ENCODE measurements at regions not wholly inside any gene's neighbourhood (a gene's known extent, or its start where the extent isn't known, plus 50 kb on each side); places are given as distances from the start of the nearest gene placed in this dataset.
"Not testable (repeated sequence)": the region's sequence is repeated elsewhere in the genome, so short reads cannot be mapped to it uniquely, and the experiment has no call there.

GRCh38 chr14:83905157-83905556 lies 1624.8 kb upstream of the FLRT2 start:
- H3K36me3 ChIP-seq, result no peaks in the 10 kb centered on the region
- H3K4me1 ChIP-seq (ENCODE audit: control insufficient read depth in 1 of 2, insufficient read depth in 1 of 2, low read depth in 1 of 2, low read length in 1 of 2), result no peaks in the 10 kb centered on the region
- H3K27me3 ChIP-seq, result no peaks in the 10 kb centered on the region
- TF ChIP-seq CTCF (IDR thresholded peaks at IDR 0.05), result no peak
- H3K9me3 ChIP-seq, result no peaks in the 10 kb centered on the region
- no peak overlapping the region for H3K4me3 ChIP-seq (ENCODE audit: low read depth in 1 of 2, low read length in 1 of 2)
- no peak overlapping the region for H3K27ac ChIP-seq

GRCh38 chr14:83908419-83908818 lies 1621.5 kb upstream of the FLRT2 start:
- no peaks in the 10 kb centered on the region for H3K4me1 ChIP-seq (ENCODE audit: control insufficient read depth in 1 of 2, insufficient read depth in 1 of 2, low read depth in 1 of 2, low read length in 1 of 2)
- H3K27me3 ChIP-seq, result no peaks in the 10 kb centered on the region
- TF ChIP-seq CTCF (IDR thresholded peaks at IDR 0.05), result no peak
- no peak overlapping the region for H3K4me3 ChIP-seq (ENCODE audit: low read depth in 1 of 2, low read length in 1 of 2)
- H3K27ac ChIP-seq, result no peak overlapping the region
- no peaks in the 10 kb centered on the region for H3K36me3 ChIP-seq
- no peaks in the 10 kb centered on the region for H3K9me3 ChIP-seq

GRCh38 chr14:83909507-83909906 lies 1620.4 kb upstream of the FLRT2 start:
- no peak for TF ChIP-seq CTCF (IDR thresholded peaks at IDR 0.05)
- no peaks in the 10 kb centered on the region for H3K27me3 ChIP-seq
- no peak overlapping the region for H3K27ac ChIP-seq
- no peaks in the 10 kb centered on the region for H3K9me3 ChIP-seq
- no peaks in the 10 kb centered on the region for H3K36me3 ChIP-seq
- H3K4me1 ChIP-seq (ENCODE audit: control insufficient read depth in 1 of 2, insufficient read depth in 1 of 2, low read depth in 1 of 2, low read length in 1 of 2), result no peaks in the 10 kb centered on the region
- H3K4me3 ChIP-seq (ENCODE audit: low read depth in 1 of 2, low read length in 1 of 2), result no peak overlapping the region

- Histone ChIP-seq H3K27me3 (no peaks in the 10 kb centered on the region), H3K27ac (no peak overlapping the region), H3K4me3 (ENCODE audit: low read depth in 1 of 2, low read length in 1 of 2) (no peak overlapping the region), H3K9me3 (no peaks in the 10 kb centered on the region), H3K4me1 (ENCODE audit: control insufficient read depth in 1 of 2, insufficient read depth in 1 of 2, low read depth in 1 of 2, low read length in 1 of 2) (no peaks in the 10 kb centered on the region), H3K36me3 (no peaks in the 10 kb centered on the region)
- no peak for TF ChIP-seq CTCF (IDR thresholded peaks at IDR 0.05)
Observed at GRCh38 chr14:83912032-83912642, 1617.8 kb upstream of the FLRT2 start.

GRCh38 chr14:83913476-83913875 lies 1616.5 kb upstream of the FLRT2 start:
- no peaks in the 10 kb centered on the region for H3K36me3 ChIP-seq
- H3K4me3 ChIP-seq (ENCODE audit: low read depth in 1 of 2, low read length in 1 of 2), result no peak overlapping the region
- TF ChIP-seq CTCF (IDR thresholded peaks at IDR 0.05), result no peak
- H3K27ac ChIP-seq, result no peak overlapping the region
- no peaks in the 10 kb centered on the region for H3K4me1 ChIP-seq (ENCODE audit: control insufficient read depth in 1 of 2, insufficient read depth in 1 of 2, low read depth in 1 of 2, low read length in 1 of 2)
- H3K9me3 ChIP-seq, result no peaks in the 10 kb centered on the region
- no peaks in the 10 kb centered on the region for H3K27me3 ChIP-seq

GRCh38 chr14:83918546-83918945 lies 1611.4 kb upstream of the FLRT2 start:
- no peaks in the 10 kb centered on the region for H3K27me3 ChIP-seq
- H3K9me3 ChIP-seq, result no peaks in the 10 kb centered on the region
- no peak overlapping the region for H3K27ac ChIP-seq
- no peak overlapping the region for H3K4me3 ChIP-seq (ENCODE audit: low read depth in 1 of 2, low read length in 1 of 2)
- TF ChIP-seq CTCF (IDR thresholded peaks at IDR 0.05), result no peak
- no peaks in the 10 kb centered on the region for H3K4me1 ChIP-seq (ENCODE audit: control insufficient read depth in 1 of 2, insufficient read depth in 1 of 2, low read depth in 1 of 2, low read length in 1 of 2)
- H3K36me3 ChIP-seq, result no peaks in the 10 kb centered on the region

- H3K4me1 ChIP-seq (ENCODE audit: control insufficient read depth in 1 of 2, insufficient read depth in 1 of 2, low read depth in 1 of 2, low read length in 1 of 2); H3K27ac ChIP-seq; H3K9me3 ChIP-seq; H3K27me3 ChIP-seq; H3K36me3 ChIP-seq; H3K4me3 ChIP-seq (ENCODE audit: low read depth in 1 of 2, low read length in 1 of 2): not testable (repeated sequence)
Observed at GRCh38 chr14:83919675-83920074, 1610.3 kb upstream of the FLRT2 start.
